ENCODE measurements at regions not wholly inside any gene's neighbourhood (a gene's known extent, or its start where the extent isn't known, plus 50 kb on each side); places are given as distances from the start of the nearest gene placed in this dataset.
"Not testable (repeated sequence)": the region's sequence is repeated elsewhere in the genome, so short reads cannot be mapped to it uniquely, and the experiment has no call there.

DNA sequence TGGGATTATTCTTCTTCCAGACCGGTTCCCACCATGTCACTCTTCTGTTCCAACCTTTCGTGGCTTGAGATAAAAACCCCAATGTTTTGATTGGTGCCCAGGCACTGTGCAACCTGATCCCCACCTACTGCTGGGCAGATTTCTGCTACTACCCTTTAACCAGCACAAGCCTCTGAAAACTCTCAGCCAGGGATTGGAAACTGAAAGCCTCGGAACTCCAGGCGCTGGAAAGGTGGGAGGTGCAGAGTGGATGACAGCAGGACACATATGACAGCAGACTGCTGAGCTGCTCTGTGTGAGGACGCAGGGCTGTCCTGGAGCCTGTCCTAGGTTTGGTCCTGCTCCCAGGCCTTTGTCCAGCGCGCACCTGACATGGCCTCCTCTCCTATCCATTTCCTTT, 68.5 kb upstream of the GTF3A start:
- TF ChIP-seq, protein P1, sequence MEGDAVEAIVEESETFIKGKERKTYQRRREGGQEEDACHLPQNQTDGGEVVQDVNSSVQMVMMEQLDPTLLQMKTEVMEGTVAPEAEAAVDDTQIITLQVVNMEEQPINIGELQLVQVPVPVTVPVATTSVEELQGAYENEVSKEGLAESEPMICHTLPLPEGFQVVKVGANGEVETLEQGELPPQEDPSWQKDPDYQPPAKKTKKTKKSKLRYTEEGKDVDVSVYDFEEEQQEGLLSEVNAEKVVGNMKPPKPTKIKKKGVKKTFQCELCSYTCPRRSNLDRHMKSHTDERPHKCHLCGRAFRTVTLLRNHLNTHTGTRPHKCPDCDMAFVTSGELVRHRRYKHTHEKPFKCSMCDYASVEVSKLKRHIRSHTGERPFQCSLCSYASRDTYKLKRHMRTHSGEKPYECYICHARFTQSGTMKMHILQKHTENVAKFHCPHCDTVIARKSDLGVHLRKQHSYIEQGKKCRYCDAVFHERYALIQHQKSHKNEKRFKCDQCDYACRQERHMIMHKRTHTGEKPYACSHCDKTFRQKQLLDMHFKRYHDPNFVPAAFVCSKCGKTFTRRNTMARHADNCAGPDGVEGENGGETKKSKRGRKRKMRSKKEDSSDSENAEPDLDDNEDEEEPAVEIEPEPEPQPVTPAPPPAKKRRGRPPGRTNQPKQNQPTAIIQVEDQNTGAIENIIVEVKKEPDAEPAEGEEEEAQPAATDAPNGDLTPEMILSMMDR (IDR thresholded peaks at IDR 0.05; ENCODE audit: unreplicated experiment), result no peak
- DNase-seq (ENCODE audit: low spot score, unreplicated experiment), result no peak
- peak overlapping the region; percentile 72 for H3K27ac Mint-ChIP-seq
- no peak overlapping the region for H3K4me3 Mint-ChIP-seq (ENCODE audit: low read depth)
- H3K36me3 Mint-ChIP-seq (ENCODE audit: insufficient read depth), result no peaks in the 10 kb centered on the region
- peaks cover 24% of the 10 kb centered on the region for H3K4me1 Mint-ChIP-seq (ENCODE audit: low read depth)
- peaks cover 5% of the 10 kb centered on the region for H3K27me3 Mint-ChIP-seq
- no peaks in the 10 kb centered on the region for H3K9me3 Mint-ChIP-seq (ENCODE audit: low read depth)

DNA sequence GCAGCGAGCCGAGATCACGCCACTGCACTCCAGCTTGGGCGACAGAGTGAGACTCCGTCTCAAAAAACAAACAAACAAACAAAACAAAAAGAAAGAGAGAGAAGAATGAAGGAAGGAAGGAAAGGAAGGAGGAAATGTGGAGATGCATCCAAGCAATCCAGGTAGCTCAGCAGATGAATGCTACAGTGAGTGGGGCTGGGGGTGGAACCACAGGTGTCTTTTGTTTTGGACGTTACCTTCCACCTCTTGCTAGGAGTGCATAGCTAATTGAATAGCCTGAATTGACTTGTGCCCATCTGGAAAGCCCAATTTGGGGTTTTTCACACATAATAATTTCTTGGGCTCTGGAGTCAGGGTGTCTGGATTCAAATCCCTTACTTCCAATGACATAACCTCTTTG, 66.0 kb upstream of the GTF3A start:
- DNase-seq (ENCODE audit: low spot score, unreplicated experiment), result no peak
- Mint-ChIP-seq H3K36me3 (ENCODE audit: insufficient read depth) (no peaks in the 10 kb centered on the region), H3K27me3 (peaks cover 5% of the 10 kb centered on the region), H3K9me3 (ENCODE audit: low read depth) (no peaks in the 10 kb centered on the region), H3K4me3 (ENCODE audit: low read depth) (no peak overlapping the region), H3K27ac (no peak overlapping the region), H3K4me1 (ENCODE audit: low read depth) (peaks cover 21% of the 10 kb centered on the region)
- TF ChIP-seq, protein P1 (IDR thresholded peaks at IDR 0.05; ENCODE audit: unreplicated experiment), result no peak

DNA sequence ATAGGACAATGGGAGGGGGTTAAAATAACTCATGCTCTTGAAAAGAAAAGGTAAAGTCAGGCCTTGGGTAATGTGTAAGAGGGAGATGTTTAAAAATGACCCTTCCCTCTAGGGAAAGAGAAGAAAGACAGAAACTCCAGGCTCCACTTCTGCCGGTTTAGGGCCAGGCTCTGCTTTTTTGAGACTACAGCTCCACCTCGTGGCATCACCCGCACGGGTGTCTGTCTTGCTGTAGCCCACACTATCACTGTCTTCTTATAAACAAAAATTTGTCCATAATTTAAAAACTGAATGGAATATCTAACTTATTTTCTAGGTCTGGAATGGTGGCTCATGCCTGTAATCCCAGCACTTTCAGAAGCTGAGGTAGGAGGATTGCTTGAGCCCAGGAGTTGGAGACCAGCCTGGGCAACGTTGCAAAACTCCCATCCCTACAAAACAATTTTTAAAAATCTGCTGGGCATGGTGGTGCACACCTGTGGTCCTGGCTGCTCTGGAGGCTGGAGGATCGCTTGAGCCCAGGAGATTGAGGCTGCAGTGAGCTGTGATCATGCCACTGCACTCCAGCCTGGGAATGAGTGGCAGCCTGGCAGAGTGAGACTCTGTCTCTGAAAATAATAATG, 65.1 kb upstream of the GTF3A start:
- Mint-ChIP-seq H3K9me3 (ENCODE audit: low read depth) (no peaks in the 10 kb centered on the region), H3K4me1 (ENCODE audit: low read depth) (peaks cover 22% of the 10 kb centered on the region), H3K4me3 (ENCODE audit: low read depth) (no peak overlapping the region), H3K27me3 (peaks cover 10% of the 10 kb centered on the region), H3K27ac (no peak overlapping the region), H3K36me3 (ENCODE audit: insufficient read depth) (no peaks in the 10 kb centered on the region)
- TF ChIP-seq, protein P1 (IDR thresholded peaks at IDR 0.05; ENCODE audit: unreplicated experiment), result peak; percentile 93
- DNase-seq (ENCODE audit: low spot score, unreplicated experiment), result peak; percentile 52

DNA sequence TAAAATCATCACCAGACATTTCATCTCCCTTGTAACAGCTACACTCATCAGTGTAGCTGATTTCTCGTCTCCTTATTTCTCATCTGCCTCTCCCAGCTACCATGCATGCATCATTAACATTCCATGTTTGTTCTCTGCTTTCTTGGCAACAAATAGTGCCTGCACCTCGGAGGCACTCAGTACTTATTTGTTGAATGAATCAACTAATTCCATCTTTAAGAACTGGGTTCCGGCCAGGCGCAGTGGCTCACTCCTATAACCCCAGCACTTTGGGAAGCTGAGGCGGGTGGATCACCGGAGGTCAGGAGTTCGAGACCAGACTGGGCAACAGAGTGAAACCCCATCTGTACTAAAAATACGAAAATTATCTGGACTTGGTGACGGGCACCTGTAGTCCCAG, 63.9 kb upstream of the GTF3A start:
- peaks cover 12% of the 10 kb centered on the region for H3K27me3 Mint-ChIP-seq
- DNase-seq (ENCODE audit: low spot score, unreplicated experiment), result no peak
- peaks cover 21% of the 10 kb centered on the region for H3K4me1 Mint-ChIP-seq (ENCODE audit: low read depth)
- H3K27ac Mint-ChIP-seq, result no peak overlapping the region
- no peak overlapping the region for H3K4me3 Mint-ChIP-seq (ENCODE audit: low read depth)
- TF ChIP-seq, protein P1 (IDR thresholded peaks at IDR 0.05; ENCODE audit: unreplicated experiment), result no peak
- no peaks in the 10 kb centered on the region for H3K36me3 Mint-ChIP-seq (ENCODE audit: insufficient read depth)
- H3K9me3 Mint-ChIP-seq (ENCODE audit: low read depth), result no peaks in the 10 kb centered on the region

DNA sequence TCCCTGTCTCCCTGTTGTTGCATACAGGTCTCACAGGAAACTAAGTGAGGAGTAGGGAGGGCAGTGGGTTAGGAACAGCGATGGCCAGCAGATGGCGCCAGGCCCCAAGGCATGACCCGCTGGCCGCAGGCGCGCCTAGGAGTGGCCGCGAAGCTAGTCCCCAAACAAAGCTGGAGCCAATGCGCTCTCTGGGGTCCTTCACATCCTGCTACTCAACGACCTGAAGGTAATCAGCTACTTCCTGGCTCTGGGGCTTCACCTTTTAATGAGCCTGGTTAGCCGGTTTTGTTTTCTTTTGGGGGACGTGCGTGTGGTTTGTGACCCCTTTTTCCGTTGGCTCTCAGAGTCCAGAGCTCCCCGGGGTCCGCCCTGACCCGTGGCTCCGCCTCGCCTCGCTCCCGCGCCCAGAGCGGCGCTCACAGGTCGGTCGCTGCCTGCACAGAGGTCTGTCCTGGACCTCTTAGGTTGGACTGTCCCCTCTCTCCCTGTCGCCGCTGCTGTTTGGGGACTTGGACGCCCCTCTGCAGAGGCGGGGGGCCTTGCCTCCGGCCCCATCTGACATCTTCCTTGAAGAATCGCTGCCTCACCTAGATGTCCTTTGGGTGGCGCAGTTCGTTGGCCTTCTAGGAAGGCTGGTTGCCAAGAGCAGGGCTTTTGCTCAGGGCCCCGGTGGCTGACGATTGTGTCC, 62.2 kb upstream of the GTF3A start:
- H3K36me3 Mint-ChIP-seq (ENCODE audit: insufficient read depth), result no peaks in the 10 kb centered on the region
- peaks cover 12% of the 10 kb centered on the region for H3K27me3 Mint-ChIP-seq
- H3K4me3 Mint-ChIP-seq (ENCODE audit: low read depth), result peak overlapping the region; percentile 67
- H3K9me3 Mint-ChIP-seq (ENCODE audit: low read depth), result no peaks in the 10 kb centered on the region
- H3K4me1 Mint-ChIP-seq (ENCODE audit: low read depth), result peaks cover 24% of the 10 kb centered on the region
- TF ChIP-seq, protein P1 (IDR thresholded peaks at IDR 0.05; ENCODE audit: unreplicated experiment), result peak; percentile 89
- H3K27ac Mint-ChIP-seq, result peak overlapping the region; percentile 79
- DNase-seq (ENCODE audit: low spot score, unreplicated experiment), result peak; percentile 88

DNA sequence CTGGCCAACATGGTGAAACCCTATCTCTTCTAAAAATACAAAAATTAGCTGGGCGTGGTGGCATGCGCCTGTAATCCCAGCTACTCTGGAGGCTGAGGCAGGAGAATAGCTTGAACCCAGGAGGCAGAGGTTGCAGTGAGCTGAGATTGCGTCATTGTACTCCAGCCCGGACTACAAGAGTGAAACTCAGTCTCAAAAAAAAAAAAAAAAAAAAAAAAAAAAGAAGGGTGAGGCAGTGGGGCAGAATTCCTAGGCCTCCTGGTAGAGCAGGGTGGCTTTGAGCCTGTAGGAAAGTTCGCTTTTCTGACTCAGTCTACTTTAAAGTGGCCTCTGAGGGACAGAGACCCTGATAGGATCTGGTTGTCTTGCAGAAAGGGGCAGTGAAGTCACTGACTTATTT, 60.8 kb upstream of the GTF3A start:
- not testable (repeated sequence) for H3K27ac Mint-ChIP-seq; DNase-seq (ENCODE audit: low spot score, unreplicated experiment); H3K4me3 Mint-ChIP-seq (ENCODE audit: low read depth); H3K9me3 Mint-ChIP-seq (ENCODE audit: low read depth); H3K36me3 Mint-ChIP-seq (ENCODE audit: insufficient read depth); H3K27me3 Mint-ChIP-seq
- H3K4me1 Mint-ChIP-seq (ENCODE audit: low read depth), result peaks cover 38% of the 10 kb centered on the region

Data from progenitor cell of endocrine pancreas (in vitro differentiated cells).